DND-41 (cell line): ENCODE measurements at regions not wholly inside any gene's neighbourhood (a gene's known extent, or its start where the extent isn't known, plus 50 kb on each side); places are given as distances from the start of the nearest gene placed in this dataset.
"Not testable (repeated sequence)": the region's sequence is repeated elsewhere in the genome, so short reads cannot be mapped to it uniquely, and the experiment has no call there.

Experiments used
- ATAC-seq: fragments of 200-7000 bp; cut with Tn5 transposase; 3 replicates; pipeline ENCODE4 v1.9.1; 2021; ENCODE audit warnings: low read depth; ENCODE audit not compliant: insufficient read depth
- DNase-seq: peaks from one replicate; pipeline ENCODE4 v3.0.0-alpha.2; 2020
- H2AFZ ChIP-seq: 2 replicates; pipeline ENCODE4 v1.6.0; 2012; ENCODE audit warnings: low read depth, low read length
- H3K27ac ChIP-seq: 2 replicates; pipeline ENCODE4 v1.5.1; 2012; ENCODE audit warnings: low read length, inconsistent platforms
- H3K27me3 ChIP-seq: fragments of 200-600 bp; sonication (generic); 2 replicates; pipeline ENCODE4 v1.6.0; 2012; ENCODE audit warnings: low read length, mild to moderate bottlenecking, inconsistent platforms; ENCODE audit not compliant: insufficient read depth, poor library complexity
- H3K36me3 ChIP-seq: 2 replicates; pipeline ENCODE4 v1.5.1; 2012; ENCODE audit warnings: low read length, inconsistent platforms; ENCODE audit not compliant: insufficient read depth
- H3K4me1 ChIP-seq: 2 replicates; pipeline ENCODE4 v1.5.1; 2012; ENCODE audit warnings: mild to moderate bottlenecking, low read length; ENCODE audit not compliant: insufficient read depth
- H3K4me2 ChIP-seq: 2 replicates; pipeline ENCODE4 v1.6.0; 2012; ENCODE audit warnings: mild to moderate bottlenecking, moderate library complexity, low read length, inconsistent platforms; ENCODE audit not compliant: insufficient read depth
- H3K4me3 ChIP-seq, 2 experiments: fragments of 200-600 bp in 1 of 2; shearing (Covaris generic) in 1 of 2; 2 replicates each; pipeline ENCODE4 v1.5.1; 2012 to 2016; ENCODE audit warnings: inconsistent platforms in 2 of 2, low read length in 2 of 2, mild to moderate bottlenecking in 2 of 2, low read depth in 1 of 2, moderate library complexity in 1 of 2
- H3K79me2 ChIP-seq: 2 replicates; pipeline ENCODE4 v1.6.0; 2012; ENCODE audit warnings: low read length, inconsistent platforms; ENCODE audit not compliant: insufficient read depth
- H3K9ac ChIP-seq: 2 replicates; pipeline ENCODE4 v1.6.0; 2012; ENCODE audit warnings: low read depth, mild to moderate bottlenecking, inconsistent platforms, low read length, moderate library complexity
- H3K9me3 ChIP-seq: 2 replicates; pipeline ENCODE4 v1.5.1; 2012; ENCODE audit warnings: low read length, moderate library complexity, mild to moderate bottlenecking, inconsistent platforms; ENCODE audit not compliant: insufficient read depth, severe bottlenecking
- H4K20me1 ChIP-seq: 2 replicates; pipeline ENCODE4 v1.6.0; 2012; ENCODE audit warnings: low read length; ENCODE audit not compliant: insufficient read depth
- CTCF ChIP-seq: IDR thresholded peaks from 2 replicates; pipeline ENCODE4 v1.5.1; 2012; ENCODE audit warnings: borderline replicate concordance, low read length, moderate library complexity, mild to moderate bottlenecking; ENCODE audit not compliant: poor library complexity, severe bottlenecking; ENCODE audit errors: extremely low read depth
- EZH2 ChIP-seq: IDR thresholded peaks from 3 replicates; pipeline ENCODE4 v1.6.1; 2012; ENCODE audit warnings: borderline replicate concordance, low read depth, mild to moderate bottlenecking, moderate library complexity, low read length, inconsistent platforms; ENCODE audit not compliant: severe bottlenecking

DNA sequence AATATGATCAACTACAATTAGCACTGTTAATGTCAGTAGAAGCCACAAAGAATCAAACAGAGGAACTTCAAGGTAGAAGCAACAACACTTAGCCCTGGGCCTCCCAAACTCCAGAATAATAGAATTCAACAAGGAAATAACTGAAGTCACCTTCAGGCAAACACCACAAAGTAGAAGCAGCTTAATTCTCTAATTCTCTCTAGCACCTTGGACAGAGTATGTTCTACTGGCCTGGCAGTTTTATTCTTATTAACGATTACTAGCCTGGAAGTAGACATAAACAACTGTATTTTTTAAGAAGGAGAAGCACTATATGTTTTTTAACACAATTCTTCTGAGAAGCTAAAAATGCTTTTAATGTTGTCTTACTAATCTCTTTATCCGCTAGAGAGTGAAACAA is 911.9 kb downstream of the DTWD2 start:
- no peaks in the 10 kb centered on the region for H3K4me1 ChIP-seq
- no peaks in the 10 kb centered on the region for H3K79me2 ChIP-seq
- no peaks in the 10 kb centered on the region for H4K20me1 ChIP-seq
- no peak overlapping the region for H3K4me2 ChIP-seq
- no peak overlapping the region for H3K4me3 ChIP-seq
- no peak for TF ChIP-seq CTCF
- peaks cover 3% of the 10 kb centered on the region for H3K9me3 ChIP-seq
- no peak overlapping the region for H3K9ac ChIP-seq
- ATAC-seq: no peak
- H3K27me3 ChIP-seq: no peaks in the 10 kb centered on the region
- no peaks in the 10 kb centered on the region for H3K36me3 ChIP-seq
- no peak overlapping the region for H3K27ac ChIP-seq
- no peak for DNase-seq
- no peak overlapping the region for H2AFZ ChIP-seq

GRCh38 chr5:118070041-118070440 is 918.3 kb downstream of the DTWD2 start:
- Histone ChIP-seq H3K27ac (no peak overlapping the region), H3K27me3 (no peaks in the 10 kb centered on the region), H3K36me3 (no peaks in the 10 kb centered on the region), H3K9me3 (no peaks in the 10 kb centered on the region), H3K4me1 (no peaks in the 10 kb centered on the region), H3K9ac (no peak overlapping the region), H4K20me1 (no peaks in the 10 kb centered on the region), H2AFZ (no peak overlapping the region), H3K79me2 (no peaks in the 10 kb centered on the region), H3K4me2 (no peak overlapping the region), H3K4me3 (no peak overlapping the region)
- ATAC-seq: no peak
- DNase-seq: no peak
- no peak for TF ChIP-seq EZH2
- no peak for TF ChIP-seq CTCF

- no peaks in the 10 kb centered on the region for H3K79me2 ChIP-seq
- H3K4me3 ChIP-seq: no peak overlapping the region
- no peaks in the 10 kb centered on the region for H3K4me1 ChIP-seq
- no peaks in the 10 kb centered on the region for H4K20me1 ChIP-seq
- H3K9ac ChIP-seq: no peak overlapping the region
- H3K27me3 ChIP-seq: no peaks in the 10 kb centered on the region
- H3K9me3 ChIP-seq: no peaks in the 10 kb centered on the region
- ATAC-seq (no peak), DNase-seq (no peak)
- H3K36me3 ChIP-seq: no peaks in the 10 kb centered on the region
- no peak for TF ChIP-seq CTCF
- TF ChIP-seq EZH2: no peak
- no peak overlapping the region for H2AFZ ChIP-seq
- H3K4me2 ChIP-seq: no peak overlapping the region
- no peak overlapping the region for H3K27ac ChIP-seq
These were observed 918.9 kb downstream of the DTWD2 start for GRCh38 chr5:118069452-118069851.

DNA sequence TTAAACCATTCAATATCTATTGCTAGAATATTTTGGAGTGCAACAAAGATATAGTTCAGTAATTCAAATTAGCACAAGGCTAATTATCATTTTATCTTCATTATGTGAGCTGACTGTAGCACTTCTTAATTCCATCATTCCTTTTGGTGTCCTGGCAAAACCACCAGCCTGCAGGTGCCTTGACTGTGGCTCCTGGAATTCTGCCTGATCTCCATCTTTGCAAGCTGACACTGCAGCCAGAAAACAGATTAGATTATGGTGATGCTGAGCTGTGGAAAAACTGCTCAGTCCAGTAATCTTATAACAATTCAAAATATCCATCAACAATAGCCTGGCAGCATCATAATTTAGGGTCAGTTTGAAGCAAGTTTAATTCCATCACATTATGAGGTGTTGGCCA is 919.5 kb downstream of the DTWD2 start:
- H2AFZ ChIP-seq: no peak overlapping the region
- no peak overlapping the region for H3K27ac ChIP-seq
- ATAC-seq: no peak
- H3K79me2 ChIP-seq: no peaks in the 10 kb centered on the region
- H3K9me3 ChIP-seq: no peaks in the 10 kb centered on the region
- H4K20me1 ChIP-seq: no peaks in the 10 kb centered on the region
- no peak overlapping the region for H3K9ac ChIP-seq
- TF ChIP-seq EZH2 (no peak), CTCF (no peak)
- H3K4me3 ChIP-seq: no peak overlapping the region
- DNase-seq: no peak
- no peaks in the 10 kb centered on the region for H3K36me3 ChIP-seq
- no peak overlapping the region for H3K4me2 ChIP-seq
- H3K27me3 ChIP-seq: no peaks in the 10 kb centered on the region
- no peaks in the 10 kb centered on the region for H3K4me1 ChIP-seq

DNA sequence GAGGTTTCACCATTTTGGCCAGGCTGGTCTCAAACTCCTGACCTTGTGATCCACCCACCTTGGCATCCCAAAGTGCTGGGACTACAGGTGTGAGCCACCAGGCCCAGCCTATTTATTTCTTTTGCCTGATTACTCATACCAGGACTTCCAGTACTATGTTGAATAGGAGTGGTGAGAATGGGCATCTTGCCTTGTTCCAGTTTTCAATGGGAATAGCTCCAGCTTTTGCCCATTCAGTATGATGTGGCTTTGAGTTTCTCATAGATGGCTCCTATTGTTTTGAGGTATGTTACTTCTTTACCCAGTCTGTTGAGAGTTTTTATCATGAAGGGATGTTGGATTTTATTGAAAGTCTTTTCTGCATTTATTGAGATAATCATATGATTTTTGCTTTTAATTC is 924.5 kb downstream of the DTWD2 start:
- not testable (repeated sequence) for H2AFZ ChIP-seq, H3K4me1 ChIP-seq, H3K27ac ChIP-seq, H3K9me3 ChIP-seq, H3K4me2 ChIP-seq, H3K36me3 ChIP-seq, H3K4me3 ChIP-seq, H3K27me3 ChIP-seq, H4K20me1 ChIP-seq, H3K79me2 ChIP-seq, DNase-seq, ATAC-seq, H3K9ac ChIP-seq
